DMS53 treated with DMSO at 0.1 percent for 48 hours (cell line): ENCODE measurements at regions not wholly inside any gene's neighbourhood (a gene's known extent, or its start where the extent isn't known, plus 50 kb on each side); places are given as distances from the start of the nearest gene placed in this dataset.
"Not testable (repeated sequence)": the region's sequence is repeated elsewhere in the genome, so short reads cannot be mapped to it uniquely, and the experiment has no call there.

Experiments
- DNase-seq: peaks from one replicate; lab custom pipeline; 2025; ENCODE audit not compliant: unreplicated experiment; lab: John Stamatoyannopoulos, UW

DNA sequence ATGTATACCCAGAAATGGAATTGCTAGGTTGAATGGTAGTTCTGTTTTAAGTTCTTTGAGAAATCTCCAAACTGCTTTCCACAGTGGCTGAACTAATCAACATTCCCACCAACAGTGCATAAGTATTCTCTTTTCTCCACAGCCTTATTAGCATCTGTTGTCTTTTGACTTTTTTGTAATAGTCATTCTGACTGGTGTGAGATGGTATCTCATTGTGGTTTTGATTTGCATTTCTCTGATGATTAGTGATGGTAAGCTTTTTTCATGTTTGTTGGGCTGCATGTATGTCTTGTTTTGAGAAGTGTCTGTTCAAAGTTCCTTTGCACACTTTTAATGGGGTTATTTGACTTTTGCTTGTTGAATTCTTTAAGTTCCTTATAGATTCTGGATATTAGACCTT lies 52.4 kb upstream of the EHHADH start:
- DNase-seq, result not testable (repeated sequence)

- no peak for DNase-seq
Observed at GRCh38 chr3:185306847-185307246, 53.0 kb upstream of the EHHADH start.

- DNase-seq, result peak; percentile 24
Observed at GRCh38 chr3:185308126-185308754, 54.4 kb upstream of the EHHADH start.

- no peak for DNase-seq
Observed at GRCh38 chr3:185309302-185309701, 53.6 kb upstream of the MAP3K13 start.

GRCh38 chr3:185309795-185310194 lies 53.1 kb upstream of the MAP3K13 start:
- no peak for DNase-seq

- DNase-seq, result no peak
Observed at GRCh38 chr3:185311991-185312390, 50.9 kb upstream of the MAP3K13 start.
